ENCODE measurements at regions not wholly inside any gene's neighbourhood (a gene's known extent, or its start where the extent isn't known, plus 50 kb on each side); places are given as distances from the start of the nearest gene placed in this dataset.

GRCh38 chr4:31088600-31089230, 368.5 kb downstream of the PCDH7 start:
- TF ChIP-seq POLR2AphosphoS5 (IDR thresholded peaks at IDR 0.05) = no peak
- TF ChIP-seq CTCF (IDR thresholded peaks at IDR 0.05) = no peak
- TF ChIP-seq POLR2A (IDR thresholded peaks at IDR 0.05) = no peak
- no peak overlapping the region for H3K4me3 ChIP-seq
- no peaks in the 10 kb centered on the region for H3K36me3 ChIP-seq
- intact Hi-C loops (cut with DNase I) = no loop called here
- H3K9me3 ChIP-seq = no peaks in the 10 kb centered on the region
- WGBS = 77% methylated on average over 3 of the region's 3 CpGs
- no peak overlapping the region for H3K27ac ChIP-seq
- no peaks in the 10 kb centered on the region for H3K27me3 ChIP-seq (replicated peaks; ENCODE audit: insufficient read depth)
- no peak for DNase-seq (ENCODE audit: low spot score)
- H3K4me1 ChIP-seq (replicated peaks) = no peaks in the 10 kb centered on the region

- H3K4me1 ChIP-seq (replicated peaks) = no peaks in the 10 kb centered on the region
- no peak overlapping the region for H3K4me3 ChIP-seq
- H3K27ac ChIP-seq = no peak overlapping the region
- WGBS = 61% methylated on average over 6 of the region's 6 CpGs
- DNase-seq (ENCODE audit: low spot score) = peak; percentile 16
- TF ChIP-seq CTCF (IDR thresholded peaks at IDR 0.05) (no peak), POLR2A (IDR thresholded peaks at IDR 0.05) (no peak), POLR2AphosphoS5 (IDR thresholded peaks at IDR 0.05) (no peak)
- H3K9me3 ChIP-seq = no peaks in the 10 kb centered on the region
- intact Hi-C loops (cut with DNase I) = no loop called here
- no peaks in the 10 kb centered on the region for H3K36me3 ChIP-seq
- no peaks in the 10 kb centered on the region for H3K27me3 ChIP-seq (replicated peaks; ENCODE audit: insufficient read depth)
Observed at GRCh38 chr4:31089815-31090214, 369.6 kb downstream of the PCDH7 start.

- no peak for DNase-seq (ENCODE audit: low spot score)
- WGBS = 87% methylated on average over 2 of the region's 2 CpGs
- no peak overlapping the region for H3K4me3 ChIP-seq
- H3K9me3 ChIP-seq = no peaks in the 10 kb centered on the region
- H3K27ac ChIP-seq = no peak overlapping the region
- H3K36me3 ChIP-seq = no peaks in the 10 kb centered on the region
- intact Hi-C loops (cut with DNase I) = no loop called here
- no peak for TF ChIP-seq CTCF (IDR thresholded peaks at IDR 0.05)
- no peak for TF ChIP-seq POLR2A (IDR thresholded peaks at IDR 0.05)
- TF ChIP-seq POLR2AphosphoS5 (IDR thresholded peaks at IDR 0.05) = no peak
- H3K27me3 ChIP-seq (replicated peaks; ENCODE audit: insufficient read depth) = no peaks in the 10 kb centered on the region
- H3K4me1 ChIP-seq (replicated peaks) = no peaks in the 10 kb centered on the region
Observed at GRCh38 chr4:31094474-31094873, 374.3 kb downstream of the PCDH7 start.

GRCh38 chr4:31097999-31098398, 377.8 kb downstream of the PCDH7 start:
- no peak overlapping the region for H3K27ac ChIP-seq
- no peaks in the 10 kb centered on the region for H3K36me3 ChIP-seq
- no peak overlapping the region for H3K4me3 ChIP-seq
- no peaks in the 10 kb centered on the region for H3K27me3 ChIP-seq (replicated peaks; ENCODE audit: insufficient read depth)
- 89% methylated on average over 6 of the region's 6 CpGs for WGBS
- intact Hi-C loops (cut with DNase I) = no loop called here
- no peaks in the 10 kb centered on the region for H3K9me3 ChIP-seq
- H3K4me1 ChIP-seq (replicated peaks) = no peaks in the 10 kb centered on the region
- TF ChIP-seq POLR2A (IDR thresholded peaks at IDR 0.05) (no peak), POLR2AphosphoS5 (IDR thresholded peaks at IDR 0.05) (no peak), CTCF (IDR thresholded peaks at IDR 0.05) (no peak)
- DNase-seq (ENCODE audit: low spot score) = no peak

GRCh38 chr4:31100536-31100935, 380.4 kb downstream of the PCDH7 start:
- DNase-seq (ENCODE audit: low spot score) = no peak
- WGBS = 50% methylated on average over 1 of the region's 1 CpG
- H3K36me3 ChIP-seq = no peaks in the 10 kb centered on the region
- no peak overlapping the region for H3K4me3 ChIP-seq
- no peaks in the 10 kb centered on the region for H3K4me1 ChIP-seq (replicated peaks)
- no peak overlapping the region for H3K27ac ChIP-seq
- intact Hi-C loops (cut with DNase I) = no loop called here
- H3K27me3 ChIP-seq (replicated peaks; ENCODE audit: insufficient read depth) = no peaks in the 10 kb centered on the region
- H3K9me3 ChIP-seq = no peaks in the 10 kb centered on the region
- TF ChIP-seq POLR2A (IDR thresholded peaks at IDR 0.05) = no peak
- TF ChIP-seq CTCF (IDR thresholded peaks at IDR 0.05) = no peak
- TF ChIP-seq POLR2AphosphoS5 (IDR thresholded peaks at IDR 0.05) = no peak
